Tibial nerve (tissue), 3 donors: ENCODE measurements at regions not wholly inside any gene's neighbourhood (a gene's known extent, or its start where the extent isn't known, plus 50 kb on each side); places are given as distances from the start of the nearest gene placed in this dataset.

ENCODE experiments used
- CTCF ChIP-seq, 5 experiments: fragments of 200-600 bp in 3 of 5; fragments of 450-650 bp in 2 of 5; sonication (generic) in 3 of 5; IDR thresholded peaks; one replicate each; pipeline ENCODE4 v1.5.1; 2016 to 2019; ENCODE audit warnings: antibody characterized with exemption in 5 of 5, mild to moderate bottlenecking in 3 of 5, moderate library complexity in 2 of 5
- POLR2A ChIP-seq, 2 donors: fragments of 450-650 bp; IDR thresholded peaks; one replicate each; pipeline ENCODE4 v1.6.1; 2017; ENCODE audit warnings: antibody characterized with exemption in 2 of 2, mild to moderate bottlenecking in 2 of 2, moderate library complexity in 2 of 2

- no peak for TF ChIP-seq CTCF (IDR thresholded peaks at IDR 0.05)
- TF ChIP-seq POLR2A (IDR thresholded peaks at IDR 0.05), result no peak
Measured at GRCh38 chr22:25380122-25380747, 160.8 kb downstream of the CRYBB2 start.
